Fibroblast of the aortic adventitia (primary cell): ENCODE measurements at regions not wholly inside any gene's neighbourhood (a gene's known extent, or its start where the extent isn't known, plus 50 kb on each side); places are given as distances from the start of the nearest gene placed in this dataset.

ENCODE experiments used
- DNase-seq: peaks from one replicate; pipeline ENCODE4 v3.0.0-alpha.2; 2010; ENCODE audit warnings: low read depth
- H3K4me3 ChIP-seq: 2 replicates; pipeline ENCODE4 v1.5.1; 2011; ENCODE audit warnings: low read depth, mild to moderate bottlenecking, control low read depth, low read length, moderate library complexity
- TF ChIP-seq, protein P1 (sequence below): IDR thresholded peaks from 2 replicates; pipeline ENCODE4 v1.5.1; 2011; ENCODE audit warnings: mild to moderate bottlenecking, low read length, control low read depth, inconsistent platforms; ENCODE audit not compliant: insufficient read depth

DNA sequence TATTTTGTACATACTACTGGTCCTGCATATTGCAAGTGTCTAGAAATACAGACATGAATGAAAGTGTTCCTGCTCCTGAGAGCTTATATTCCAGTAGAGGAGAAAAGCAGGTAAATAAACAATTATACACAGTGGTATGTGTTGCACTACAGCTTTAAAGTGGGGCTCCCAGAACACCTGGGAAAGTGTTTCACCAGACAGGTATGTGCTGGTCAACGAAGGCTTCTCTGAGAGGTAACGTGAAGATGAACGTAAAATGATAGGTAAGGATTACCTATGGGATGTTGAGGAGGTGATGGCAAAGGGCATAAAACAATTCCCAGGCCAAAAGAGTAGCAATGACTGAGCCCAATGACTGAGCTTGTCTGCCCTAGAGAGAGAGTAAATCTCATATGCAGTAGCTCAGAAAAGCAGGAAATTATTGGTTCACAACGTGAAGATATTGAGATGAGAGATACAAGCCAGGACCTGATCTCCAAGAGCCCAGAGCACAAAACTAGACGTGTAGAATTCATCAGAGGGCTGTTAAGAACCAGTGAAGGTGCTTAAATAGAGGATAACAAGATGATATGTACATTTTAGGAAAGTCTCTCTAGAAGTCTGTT is 459.1 kb upstream of the BCHE start:
- no peak for DNase-seq
- TF ChIP-seq, protein P1, sequence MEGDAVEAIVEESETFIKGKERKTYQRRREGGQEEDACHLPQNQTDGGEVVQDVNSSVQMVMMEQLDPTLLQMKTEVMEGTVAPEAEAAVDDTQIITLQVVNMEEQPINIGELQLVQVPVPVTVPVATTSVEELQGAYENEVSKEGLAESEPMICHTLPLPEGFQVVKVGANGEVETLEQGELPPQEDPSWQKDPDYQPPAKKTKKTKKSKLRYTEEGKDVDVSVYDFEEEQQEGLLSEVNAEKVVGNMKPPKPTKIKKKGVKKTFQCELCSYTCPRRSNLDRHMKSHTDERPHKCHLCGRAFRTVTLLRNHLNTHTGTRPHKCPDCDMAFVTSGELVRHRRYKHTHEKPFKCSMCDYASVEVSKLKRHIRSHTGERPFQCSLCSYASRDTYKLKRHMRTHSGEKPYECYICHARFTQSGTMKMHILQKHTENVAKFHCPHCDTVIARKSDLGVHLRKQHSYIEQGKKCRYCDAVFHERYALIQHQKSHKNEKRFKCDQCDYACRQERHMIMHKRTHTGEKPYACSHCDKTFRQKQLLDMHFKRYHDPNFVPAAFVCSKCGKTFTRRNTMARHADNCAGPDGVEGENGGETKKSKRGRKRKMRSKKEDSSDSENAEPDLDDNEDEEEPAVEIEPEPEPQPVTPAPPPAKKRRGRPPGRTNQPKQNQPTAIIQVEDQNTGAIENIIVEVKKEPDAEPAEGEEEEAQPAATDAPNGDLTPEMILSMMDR = no peak
- H3K4me3 ChIP-seq = no peak overlapping the region

DNA sequence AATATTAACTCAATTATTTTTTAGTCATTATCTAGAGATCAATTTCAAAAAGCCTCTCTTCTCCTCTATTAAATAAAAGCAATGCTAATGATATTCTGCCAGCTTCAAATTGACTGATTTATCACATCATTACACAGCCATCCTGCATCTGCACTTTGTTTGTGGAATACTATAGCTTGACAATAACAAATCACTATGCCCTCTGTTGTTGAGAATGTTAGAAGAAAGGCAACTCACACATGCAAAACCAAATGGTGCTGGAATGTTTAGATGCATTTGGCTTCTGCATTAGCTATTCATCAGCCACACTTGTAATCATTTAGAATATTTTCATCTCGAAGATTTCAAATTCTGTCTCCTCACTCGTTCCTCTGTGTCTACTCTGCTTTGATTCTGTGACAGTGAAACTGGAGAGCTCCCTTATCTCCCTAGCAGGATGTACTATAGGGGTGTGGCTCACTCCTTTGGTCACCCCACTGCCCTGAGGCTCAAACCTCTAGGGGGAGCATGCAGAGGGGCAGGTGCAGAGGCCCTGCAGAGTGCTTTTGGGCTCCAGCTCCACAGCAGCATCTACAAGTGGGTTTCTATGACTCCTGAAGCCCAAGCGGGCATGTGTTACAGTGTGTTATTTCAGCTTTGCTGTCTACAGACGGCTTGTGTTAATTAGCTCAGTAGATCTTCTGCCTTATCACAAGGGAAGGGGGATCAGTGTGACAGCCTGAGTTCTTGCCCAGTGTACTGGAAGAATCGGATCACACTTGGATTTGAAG is 454.1 kb upstream of the BCHE start:
- no peak for DNase-seq
- TF ChIP-seq, protein P1 = no peak

DNA sequence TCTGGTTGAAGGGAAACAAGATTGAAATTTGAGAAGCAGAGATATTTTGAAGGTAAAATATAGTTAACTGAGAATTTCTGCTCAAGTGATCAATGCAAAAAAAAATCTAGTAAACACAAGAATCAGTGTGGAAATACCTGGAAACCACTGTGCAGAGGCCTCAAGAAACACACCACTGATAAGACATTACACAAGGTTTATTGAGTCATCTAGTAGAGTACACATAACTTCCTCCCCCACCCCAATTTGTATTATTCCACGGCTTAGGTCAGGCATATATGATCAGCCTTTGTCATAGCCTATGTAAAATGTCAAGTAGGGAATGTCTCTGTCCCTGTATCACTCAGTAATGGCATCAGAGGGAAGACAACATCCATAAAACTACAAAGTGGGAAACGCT is 447.8 kb upstream of the BCHE start:
- TF ChIP-seq, protein P1 = no peak
- H3K4me3 ChIP-seq = no peak overlapping the region
- peak; percentile 60 for DNase-seq

More for the DNA sequence above, 454.1 kb upstream of the BCHE start:
- H3K4me3 ChIP-seq = no peak overlapping the region

DNA sequence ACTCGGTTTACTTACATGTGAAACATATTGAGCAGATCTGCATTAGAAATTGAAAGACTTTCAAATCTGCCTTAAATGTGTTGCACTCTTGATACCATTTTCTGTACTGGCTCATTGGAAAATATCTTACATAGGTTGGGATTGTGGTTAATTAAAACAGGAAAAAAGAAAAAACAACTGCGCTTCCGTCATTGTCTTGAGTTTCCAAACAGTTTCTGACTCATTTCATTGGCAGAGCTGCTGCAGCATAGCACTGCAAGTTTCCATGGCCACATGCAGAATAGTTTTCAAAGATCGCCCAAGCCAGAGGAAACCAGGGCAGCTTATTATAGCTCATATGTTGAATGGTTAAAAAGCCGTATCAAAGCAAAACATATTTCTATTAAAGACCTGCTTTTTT is 446.6 kb upstream of the BCHE start:
- peak overlapping the region; percentile 39 for H3K4me3 ChIP-seq
- TF ChIP-seq, protein P1 = no peak
- DNase-seq = peak; percentile 92

DNA sequence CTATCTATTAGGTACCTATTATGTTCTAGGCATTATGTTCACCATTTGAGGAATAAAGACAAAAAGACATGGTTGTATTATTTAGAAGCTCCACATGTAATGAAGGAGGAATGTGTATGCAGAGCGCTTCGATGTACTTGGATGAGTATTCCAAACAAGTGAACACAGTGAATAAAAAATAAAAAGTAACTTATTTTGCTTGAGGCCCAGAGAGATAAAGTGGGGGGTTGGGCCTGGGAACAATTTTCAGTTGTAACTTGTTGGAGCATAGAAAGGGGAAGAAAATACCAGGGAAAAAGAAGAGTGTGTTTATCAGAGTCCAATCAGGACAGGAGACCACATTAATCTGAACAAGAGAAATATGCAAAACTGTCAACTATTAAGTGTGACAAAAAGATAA is 445.7 kb upstream of the BCHE start:
- TF ChIP-seq, protein P1 = no peak
- DNase-seq = no peak
- no peak overlapping the region for H3K4me3 ChIP-seq

DNA sequence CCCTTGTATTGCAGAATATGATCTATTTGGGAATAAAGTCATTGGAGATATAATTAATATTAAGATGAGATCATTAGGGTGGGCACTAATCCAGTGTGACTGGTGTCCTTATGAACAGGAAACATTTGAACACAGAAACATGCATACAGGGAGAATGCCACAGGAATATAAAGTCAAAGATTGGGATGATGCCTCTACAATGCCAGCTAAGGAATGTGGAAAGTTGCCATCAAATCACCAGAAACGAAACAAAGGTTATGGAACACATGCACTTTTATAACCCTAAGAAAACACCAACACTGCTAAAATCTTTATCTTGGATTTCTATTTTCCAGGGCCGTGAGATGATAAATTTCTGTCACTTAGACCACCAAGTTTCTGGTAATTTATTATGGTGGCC is 442.4 kb upstream of the BCHE start:
- TF ChIP-seq, protein P1 = no peak
- no peak overlapping the region for H3K4me3 ChIP-seq
- DNase-seq = no peak
